ENCODE measurements at regions not wholly inside any gene's neighbourhood (a gene's known extent, or its start where the extent isn't known, plus 50 kb on each side); places are given as distances from the start of the nearest gene placed in this dataset.

GRCh38 chrX:118167361-118167760, 50.8 kb upstream of the KLHL13 start:
- DNase-seq (ENCODE audit: low spot score) = no peak

GRCh38 chrX:118171356-118171755, 54.7 kb upstream of the KLHL13 start:
- DNase-seq (ENCODE audit: low spot score) = no peak

GRCh38 chrX:118174516-118175098, 58.0 kb upstream of the KLHL13 start:
- DNase-seq (ENCODE audit: low spot score) = no peak

GRCh38 chrX:118177708-118178107, 61.1 kb upstream of the KLHL13 start:
- DNase-seq (ENCODE audit: low spot score) = no peak

GRCh38 chrX:118178450-118178849, 61.8 kb upstream of the KLHL13 start:
- no peak for DNase-seq (ENCODE audit: low spot score)

- DNase-seq (ENCODE audit: low spot score) = no peak
These were observed 62.6 kb upstream of the KLHL13 start for GRCh38 chrX:118179161-118179560.

GRCh38 chrX:118179718-118180117, 63.1 kb upstream of the KLHL13 start:
- no peak for DNase-seq (ENCODE audit: low spot score)

- DNase-seq (ENCODE audit: low spot score) = no peak
These were observed 64.4 kb upstream of the KLHL13 start for GRCh38 chrX:118181030-118181429.

- no peak for DNase-seq (ENCODE audit: low spot score)
These were observed 65.4 kb upstream of the KLHL13 start for GRCh38 chrX:118182025-118182424.

GRCh38 chrX:118182681-118183080, 66.1 kb upstream of the KLHL13 start:
- DNase-seq (ENCODE audit: low spot score) = no peak

- DNase-seq (ENCODE audit: low spot score) = no peak
These were observed 67.0 kb upstream of the KLHL13 start for GRCh38 chrX:118183606-118184005.

GRCh38 chrX:118187100-118187499, 70.5 kb upstream of the KLHL13 start:
- DNase-seq (ENCODE audit: low spot score) = no peak

GRCh38 chrX:118189000-118189399, 72.4 kb upstream of the KLHL13 start:
- no peak for DNase-seq (ENCODE audit: low spot score)

- DNase-seq (ENCODE audit: low spot score) = no peak
These were observed 73.0 kb upstream of the KLHL13 start for GRCh38 chrX:118189628-118190027.

- DNase-seq (ENCODE audit: low spot score) = no peak
These were observed 81.1 kb upstream of the KLHL13 start for GRCh38 chrX:118197730-118198129.

- DNase-seq (ENCODE audit: low spot score) = no peak
These were observed 82.0 kb upstream of the KLHL13 start for GRCh38 chrX:118198577-118198976.

GRCh38 chrX:118199997-118200396, 83.4 kb upstream of the KLHL13 start:
- DNase-seq (ENCODE audit: low spot score) = no peak

- DNase-seq (ENCODE audit: low spot score) = no peak
These were observed 89.1 kb upstream of the KLHL13 start for GRCh38 chrX:118205421-118206395.

- DNase-seq (ENCODE audit: low spot score) = no peak
These were observed 91.3 kb upstream of the KLHL13 start for GRCh38 chrX:118207831-118208453.

- no peak for DNase-seq (ENCODE audit: low spot score)
These were observed 91.9 kb upstream of the KLHL13 start for GRCh38 chrX:118208481-118208880.

GRCh38 chrX:118211891-118212816, 95.5 kb upstream of the KLHL13 start:
- DNase-seq (ENCODE audit: low spot score) = no peak

GRCh38 chrX:118212817-118213183, 96.2 kb upstream of the KLHL13 start:
- DNase-seq (ENCODE audit: low spot score) = no peak
